AG10803 (cell line): ENCODE measurements at regions not wholly inside any gene's neighbourhood (a gene's known extent, or its start where the extent isn't known, plus 50 kb on each side); places are given as distances from the start of the nearest gene placed in this dataset.

ENCODE experiments used
- DNase-seq: peaks from one replicate; pipeline ENCODE4 v3.0.0; 2010; ENCODE audit warnings: low read depth
- H3K4me3 ChIP-seq: 2 replicates; pipeline ENCODE4 v1.5.1; 2011; ENCODE audit warnings: mild to moderate bottlenecking, low read length, control low read depth
- TF ChIP-seq, protein P1 (sequence below): conservative IDR thresholded peaks from 2 replicates; pipeline ENCODE4 v1.5.1; 2011; ENCODE audit warnings: mild to moderate bottlenecking, low read length, control low read depth, inconsistent platforms

DNA sequence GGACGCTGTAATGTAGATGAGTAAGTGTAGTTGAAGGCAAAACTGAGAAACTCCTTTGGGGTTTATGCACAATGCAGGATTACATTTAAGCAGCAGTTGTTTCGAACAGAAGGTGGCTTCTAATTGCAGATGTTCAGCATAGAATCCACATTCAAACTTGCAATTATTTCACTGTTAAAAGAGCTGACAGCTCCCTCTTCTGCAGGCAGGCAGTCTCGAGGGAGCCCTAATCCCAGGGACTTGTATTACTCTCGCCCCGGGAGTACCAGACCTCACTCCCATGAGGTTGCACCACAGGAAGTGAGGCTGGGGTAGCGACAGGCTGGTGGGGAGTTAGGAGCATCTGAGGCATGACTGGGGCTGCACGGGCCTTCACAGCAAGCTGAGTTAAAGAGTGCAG lies 484.3 kb upstream of the EEF2KMT start:
- no peak for DNase-seq
- H3K4me3 ChIP-seq = no peak overlapping the region
- TF ChIP-seq, protein P1, sequence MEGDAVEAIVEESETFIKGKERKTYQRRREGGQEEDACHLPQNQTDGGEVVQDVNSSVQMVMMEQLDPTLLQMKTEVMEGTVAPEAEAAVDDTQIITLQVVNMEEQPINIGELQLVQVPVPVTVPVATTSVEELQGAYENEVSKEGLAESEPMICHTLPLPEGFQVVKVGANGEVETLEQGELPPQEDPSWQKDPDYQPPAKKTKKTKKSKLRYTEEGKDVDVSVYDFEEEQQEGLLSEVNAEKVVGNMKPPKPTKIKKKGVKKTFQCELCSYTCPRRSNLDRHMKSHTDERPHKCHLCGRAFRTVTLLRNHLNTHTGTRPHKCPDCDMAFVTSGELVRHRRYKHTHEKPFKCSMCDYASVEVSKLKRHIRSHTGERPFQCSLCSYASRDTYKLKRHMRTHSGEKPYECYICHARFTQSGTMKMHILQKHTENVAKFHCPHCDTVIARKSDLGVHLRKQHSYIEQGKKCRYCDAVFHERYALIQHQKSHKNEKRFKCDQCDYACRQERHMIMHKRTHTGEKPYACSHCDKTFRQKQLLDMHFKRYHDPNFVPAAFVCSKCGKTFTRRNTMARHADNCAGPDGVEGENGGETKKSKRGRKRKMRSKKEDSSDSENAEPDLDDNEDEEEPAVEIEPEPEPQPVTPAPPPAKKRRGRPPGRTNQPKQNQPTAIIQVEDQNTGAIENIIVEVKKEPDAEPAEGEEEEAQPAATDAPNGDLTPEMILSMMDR = no peak

DNA sequence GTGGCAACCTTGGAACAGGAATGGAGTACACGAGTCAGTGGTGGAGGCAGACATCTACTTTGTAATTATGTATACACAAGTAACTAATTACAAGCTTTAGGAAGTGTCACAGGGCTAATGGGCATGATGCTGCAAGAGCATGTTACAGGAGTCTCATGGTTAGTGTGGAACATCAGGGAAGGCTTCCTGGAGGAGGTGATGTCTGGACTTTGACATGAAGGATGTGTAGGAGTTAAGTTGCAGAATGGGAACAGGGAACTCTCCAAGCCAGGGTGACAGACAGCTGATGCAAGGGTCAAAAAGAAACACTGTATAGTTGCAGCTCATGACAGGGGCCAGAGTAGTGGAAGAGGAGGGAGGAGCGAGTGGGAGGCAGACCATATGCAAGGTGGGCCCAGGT lies 483.8 kb upstream of the EEF2KMT start:
- no peak for DNase-seq
- no peak overlapping the region for H3K4me3 ChIP-seq
- TF ChIP-seq, protein P1 = no peak

DNA sequence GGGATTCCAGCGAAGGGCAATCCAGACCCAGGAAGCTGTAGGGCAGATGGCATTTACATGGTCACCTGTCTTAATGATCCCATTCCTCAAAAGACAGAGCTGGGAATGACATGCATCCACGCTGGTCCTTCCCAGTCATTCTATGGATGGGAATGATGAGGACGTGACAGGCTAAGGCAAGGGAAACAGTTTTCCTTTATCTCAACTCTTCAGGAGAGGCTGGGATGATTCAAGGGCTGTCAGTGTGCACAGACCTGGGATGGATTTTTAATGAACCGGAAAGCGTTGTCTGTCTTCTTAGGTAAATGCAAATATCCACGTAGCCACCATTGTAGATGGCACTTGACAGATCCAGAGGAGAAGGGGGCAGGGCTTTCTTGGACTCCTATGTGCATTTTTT lies 483.2 kb upstream of the EEF2KMT start:
- no peak for DNase-seq
- H3K4me3 ChIP-seq = no peak overlapping the region
- TF ChIP-seq, protein P1 = no peak

DNA sequence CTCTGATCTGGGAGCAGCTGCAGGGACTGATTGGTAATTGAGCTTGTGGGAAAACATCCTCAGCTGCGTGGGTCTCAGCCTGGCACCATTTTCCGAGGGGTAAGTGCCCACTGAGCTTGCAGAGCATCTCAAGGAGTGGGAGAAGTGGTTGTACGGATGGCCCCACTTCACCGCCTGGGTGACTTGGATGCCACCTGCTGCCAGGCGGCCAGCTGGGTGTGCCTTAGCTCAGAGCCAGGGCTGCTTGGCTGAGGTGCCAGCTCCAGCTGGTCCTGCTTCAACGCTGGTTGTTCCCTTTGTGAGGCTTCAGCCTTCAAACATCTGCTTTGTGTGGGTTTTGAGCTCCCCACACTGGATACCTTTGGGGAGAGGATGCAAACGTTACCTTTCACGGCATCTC lies 482.7 kb upstream of the EEF2KMT start:
- no peak overlapping the region for H3K4me3 ChIP-seq
- no peak for DNase-seq
- TF ChIP-seq, protein P1 = no peak

- H3K4me3 ChIP-seq = no peak overlapping the region
- TF ChIP-seq, protein P1 = no peak
- DNase-seq = no peak
These were observed 481.4 kb upstream of the EEF2KMT start for GRCh38 chr16:5578980-5579379.

GRCh38 chr16:5577463-5577862 lies 479.9 kb upstream of the EEF2KMT start:
- TF ChIP-seq, protein P1 = no peak
- DNase-seq = no peak
- H3K4me3 ChIP-seq = no peak overlapping the region

GRCh38 chr16:5575646-5576245 lies 478.2 kb upstream of the EEF2KMT start:
- H3K4me3 ChIP-seq = no peak overlapping the region
- no peak for DNase-seq
- TF ChIP-seq, protein P1 = no peak
